Naive thymus-derived CD8-positive, alpha-beta T cell (primary cell): ENCODE measurements at regions not wholly inside any gene's neighbourhood (a gene's known extent, or its start where the extent isn't known, plus 50 kb on each side); places are given as distances from the start of the nearest gene placed in this dataset.
"Not testable (repeated sequence)": the region's sequence is repeated elsewhere in the genome, so short reads cannot be mapped to it uniquely, and the experiment has no call there.

ENCODE experiments used
- ATAC-seq, 2 donors: fragments of 150-1000 bp; cut with Tn5 transposase in 1 of 2; sonication (Bioruptor Pico), chemical (Tn5 transposase) in 1 of 2; 1 replicate in 1 of 2; 2 replicates in 1 of 2; pipeline ENCODE4 v1.10.0; 2021; ENCODE audit warnings: mild to moderate bottlenecking in 2 of 2, moderate library complexity in 2 of 2
- POLR2A ChIA-PET: fragments of 350-600 bp; sonication (Branson Sonifier 250); formaldehyde crosslinking; loops from one replicate; lab custom pipeline; 2021; ENCODE audit warnings: antibody characterized with exemption; lab: Charles Lee
- DNase-seq, 10 donors: peaks; one replicate each; pipeline versions ENCODE4 v3.0.0 to v3.0.0-alpha.2; 2020 to 2022
- H3K27ac Mint-ChIP-seq, 10 donors: one replicate each; pipeline ENCODE4 v1.8.0; 2020 to 2022; ENCODE audit warnings: mild to moderate bottlenecking in 10 of 10, mixed read lengths in 10 of 10, moderate library complexity in 4 of 10, inconsistent platforms in 1 of 10
- H3K27me3 Mint-ChIP-seq, 5 donors: one replicate each; pipeline ENCODE4 v1.8.0; 2021 to 2022; ENCODE audit warnings: mixed read lengths in 5 of 5
- H3K36me3 Mint-ChIP-seq, 3 donors: one replicate each; pipeline ENCODE4 v1.8.0; 2020 to 2022; ENCODE audit warnings: mixed read lengths in 3 of 3, mild to moderate bottlenecking in 2 of 3, inconsistent platforms in 1 of 3
- H3K4me1 Mint-ChIP-seq, 4 donors: one replicate each; pipeline ENCODE4 v1.8.0; 2021 to 2022; ENCODE audit warnings: mixed read lengths in 4 of 4
- H3K4me3 Mint-ChIP-seq, 10 donors: one replicate each; pipeline ENCODE4 v1.8.0; 2020 to 2022; ENCODE audit warnings: mild to moderate bottlenecking in 10 of 10, mixed read lengths in 10 of 10, moderate library complexity in 6 of 10, inconsistent platforms in 1 of 10
- H3K9me3 Mint-ChIP-seq, 9 donors: one replicate each; pipeline ENCODE4 v1.8.0; 2020 to 2022; ENCODE audit warnings: mixed read lengths in 9 of 9, mild to moderate bottlenecking in 3 of 9, inconsistent platforms in 1 of 9, moderate library complexity in 1 of 9

- H3K27ac Mint-ChIP-seq, ATAC-seq, POLR2A ChIA-PET, H3K36me3 Mint-ChIP-seq, H3K9me3 Mint-ChIP-seq, H3K4me1 Mint-ChIP-seq, DNase-seq, H3K4me3 Mint-ChIP-seq, H3K27me3 Mint-ChIP-seq: not testable (repeated sequence)
Observed at GRCh38 chr6:163732014-163732351, 317.5 kb downstream of the QKI start.

- no peaks in the 10 kb centered on the region for H3K9me3 Mint-ChIP-seq
- POLR2A ChIA-PET: no interaction called here
Observed at GRCh38 chr6:163731215-163732013, 316.9 kb downstream of the QKI start.

DNA sequence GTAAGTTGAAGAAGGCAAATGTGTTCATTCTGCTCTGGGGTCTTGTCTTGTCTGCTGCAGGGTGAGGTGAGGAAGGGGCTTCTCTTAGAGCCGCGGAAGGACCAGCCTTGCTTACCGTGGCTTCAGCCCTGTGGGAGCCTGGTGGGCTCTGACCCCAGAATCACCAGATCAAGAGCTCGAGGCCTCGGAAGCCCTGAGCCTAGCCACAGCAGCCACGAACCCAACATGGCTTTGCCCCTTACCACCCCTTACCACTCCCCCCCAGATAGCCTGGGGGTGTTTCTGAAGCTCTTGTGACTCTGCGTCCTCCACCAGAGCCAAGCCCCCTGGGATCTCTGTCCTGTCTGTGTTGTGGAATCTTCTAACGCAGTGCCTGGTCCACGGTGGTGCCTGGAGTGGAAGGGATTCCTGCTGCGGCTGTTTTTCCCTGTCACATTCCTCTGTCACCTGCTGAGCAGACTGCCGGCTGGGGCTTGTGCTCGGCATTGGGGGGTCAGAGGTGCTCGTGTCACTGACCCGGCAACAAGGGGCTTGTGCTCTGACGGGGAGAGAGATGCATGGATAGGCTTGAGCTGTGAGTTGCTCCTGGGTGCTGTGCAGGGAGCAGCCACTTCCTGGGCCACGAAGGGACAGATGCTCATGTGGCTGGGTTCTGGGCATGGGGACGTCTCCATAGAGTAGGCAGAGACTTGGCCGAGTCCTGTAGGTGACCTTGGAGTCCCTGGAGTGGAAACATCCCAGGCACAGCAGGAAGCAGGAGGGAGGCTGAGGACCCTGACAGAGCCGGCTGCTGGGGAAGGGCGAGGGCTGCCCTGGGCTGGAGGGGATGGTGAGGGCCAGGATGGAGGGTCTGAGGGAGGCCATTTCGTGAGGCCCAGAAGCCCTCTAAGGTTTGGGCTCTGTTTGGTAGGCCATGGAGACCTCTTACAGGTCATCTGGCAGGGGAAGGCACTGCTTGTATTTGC, 316.0 kb downstream of the QKI start:
- Mint-ChIP-seq H3K9me3 (no peaks in the 10 kb centered on the region), H3K4me3 (no peak overlapping the region), H3K4me1 (peaks cover 0 to 13% (median under 1%) of the 10 kb centered on the region in 4 donors), H3K27ac (no peak overlapping the region), H3K36me3 (no peaks in the 10 kb centered on the region), H3K27me3 (peaks cover 0 to 3% (median 0%) of the 10 kb centered on the region in 5 donors)
- ATAC-seq (no peak), DNase-seq (peak in 1 of 10 donors; percentile 30)
- POLR2A ChIA-PET: no interaction called here

More at GRCh38 chr6:163731215-163732013, 316.9 kb downstream of the QKI start:
- peaks cover 0 to 3% (median 0%) of the 10 kb centered on the region in 5 donors for H3K27me3 Mint-ChIP-seq
- ATAC-seq: no peak
- no peaks in the 10 kb centered on the region for H3K36me3 Mint-ChIP-seq
- H3K27ac Mint-ChIP-seq: no peak overlapping the region
- peak in 1 of 10 donors; percentile 49 for DNase-seq
- peaks cover 0 to 10% (median under 1%) of the 10 kb centered on the region in 4 donors for H3K4me1 Mint-ChIP-seq
- H3K4me3 Mint-ChIP-seq: no peak overlapping the region

DNA sequence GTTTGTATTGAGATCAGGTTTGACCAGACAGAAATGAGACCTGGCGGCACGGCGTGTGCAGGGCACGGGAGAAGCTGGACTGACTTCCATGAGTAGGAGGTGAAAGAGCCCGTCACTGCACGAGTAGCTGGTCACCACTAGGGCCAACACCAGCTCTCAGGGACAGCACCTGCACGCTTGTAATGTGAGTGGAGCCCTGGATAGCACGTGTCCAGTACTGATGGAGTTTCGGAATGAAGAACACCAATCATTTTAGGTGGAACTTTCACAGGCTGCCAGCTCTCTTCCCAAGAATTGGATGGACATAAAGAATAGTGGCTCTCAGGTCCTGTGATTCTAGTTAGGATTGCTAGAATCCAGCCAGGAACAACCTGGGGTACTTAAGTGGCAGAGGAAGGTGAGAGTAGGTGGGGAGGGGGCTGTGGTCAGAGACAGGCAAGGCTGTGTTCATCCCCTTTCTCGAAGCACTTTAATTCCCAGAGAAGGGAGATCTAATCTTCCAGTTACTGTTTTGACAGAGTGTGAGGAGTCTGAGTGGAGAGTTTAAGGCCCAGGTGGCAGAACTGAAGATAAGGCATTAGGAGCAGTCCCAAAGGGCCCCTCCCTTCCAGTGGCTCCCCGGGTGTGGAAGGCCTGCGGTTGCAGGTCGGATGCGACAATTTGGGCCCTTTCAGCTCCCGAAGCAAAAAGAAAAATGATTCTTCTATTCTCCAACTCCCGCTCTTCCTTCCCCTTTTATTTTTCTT, 314.8 kb downstream of the QKI start:
- no peak for ATAC-seq
- peak in 1 of 10 donors; percentile 32 for DNase-seq
- Mint-ChIP-seq H3K27me3 (peaks cover 0 to 3% (median 0%) of the 10 kb centered on the region in 5 donors), H3K27ac (peak overlapping the region in 1 of 10 donors; percentile 74), H3K4me3 (no peak overlapping the region), H3K4me1 (peaks cover 0 to 15% (median under 1%) of the 10 kb centered on the region in 4 donors), H3K36me3 (no peaks in the 10 kb centered on the region), H3K9me3 (no peaks in the 10 kb centered on the region)
- POLR2A ChIA-PET: no interaction called here

GRCh38 chr6:163728442-163729126, 314.1 kb downstream of the QKI start:
- peak in 1 of 10 donors; percentile 38 for DNase-seq
- H3K4me1 Mint-ChIP-seq: peaks cover 0 to 17% (median under 1%) of the 10 kb centered on the region in 4 donors
- no peak overlapping the region for H3K27ac Mint-ChIP-seq
- no peak for ATAC-seq
- no peaks in the 10 kb centered on the region for H3K36me3 Mint-ChIP-seq
- H3K9me3 Mint-ChIP-seq: no peaks in the 10 kb centered on the region
- POLR2A ChIA-PET: no interaction called here
- no peak overlapping the region for H3K4me3 Mint-ChIP-seq
- H3K27me3 Mint-ChIP-seq: peaks cover 0 to 3% (median 0%) of the 10 kb centered on the region in 5 donors

- H3K27ac Mint-ChIP-seq: no peak overlapping the region
- peaks cover 0 to 3% (median 0%) of the 10 kb centered on the region in 5 donors for H3K27me3 Mint-ChIP-seq
- DNase-seq (no peak), ATAC-seq (no peak)
- H3K36me3 Mint-ChIP-seq: no peaks in the 10 kb centered on the region
- POLR2A ChIA-PET: no interaction called here
- H3K9me3 Mint-ChIP-seq: no peaks in the 10 kb centered on the region
- H3K4me3 Mint-ChIP-seq: no peak overlapping the region
- peaks cover 0 to 10% (median under 1%) of the 10 kb centered on the region in 4 donors for H3K4me1 Mint-ChIP-seq
Observed at GRCh38 chr6:163726037-163726695, 311.6 kb downstream of the QKI start.

- no peaks in the 10 kb centered on the region for H3K36me3 Mint-ChIP-seq
- H3K4me1 Mint-ChIP-seq: peaks cover 0 to 10% (median under 1%) of the 10 kb centered on the region in 4 donors
- H3K9me3 Mint-ChIP-seq: no peaks in the 10 kb centered on the region
- no peak for ATAC-seq
- no peak overlapping the region for H3K4me3 Mint-ChIP-seq
- DNase-seq: peak in 1 of 10 donors; percentile 8
- H3K27me3 Mint-ChIP-seq: peaks cover 0 to 3% (median 0%) of the 10 kb centered on the region in 5 donors
- no peak overlapping the region for H3K27ac Mint-ChIP-seq
- POLR2A ChIA-PET: no interaction called here
Observed at GRCh38 chr6:163725008-163725941, 310.8 kb downstream of the QKI start.

GRCh38 chr6:163724196-163724595, 309.7 kb downstream of the QKI start:
- H3K36me3 Mint-ChIP-seq: no peaks in the 10 kb centered on the region
- H3K4me3 Mint-ChIP-seq: no peak overlapping the region
- POLR2A ChIA-PET: no interaction called here
- H3K9me3 Mint-ChIP-seq: no peaks in the 10 kb centered on the region
- no peak for ATAC-seq
- no peaks in the 10 kb centered on the region for H3K27me3 Mint-ChIP-seq
- no peak overlapping the region for H3K27ac Mint-ChIP-seq
- DNase-seq: no peak
- H3K4me1 Mint-ChIP-seq: peaks cover 0 to 10% (median 0%) of the 10 kb centered on the region in 4 donors

DNA sequence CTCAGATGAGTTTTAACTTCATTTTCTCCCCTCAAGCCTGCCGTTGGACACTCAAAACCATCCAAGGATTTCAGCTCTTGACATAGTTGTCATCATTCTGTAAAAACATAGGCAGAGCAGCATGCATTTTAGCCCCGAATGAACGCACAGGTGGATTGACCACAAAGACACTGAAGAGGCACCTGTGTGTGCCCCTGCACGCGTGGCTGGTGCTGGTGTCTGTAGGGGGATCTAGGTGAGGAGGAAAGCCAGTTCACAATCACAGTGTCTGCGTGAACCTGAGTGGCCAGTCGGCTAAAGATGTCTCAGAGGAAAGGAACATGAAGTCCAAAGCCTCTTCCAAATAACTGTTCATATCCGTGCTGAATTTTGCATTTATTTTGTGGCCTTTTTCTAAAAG, 309.2 kb downstream of the QKI start:
- Mint-ChIP-seq H3K4me3 (no peak overlapping the region), H3K4me1 (peaks cover 0 to 13% (median 0%) of the 10 kb centered on the region in 4 donors), H3K27me3 (no peaks in the 10 kb centered on the region), H3K9me3 (no peaks in the 10 kb centered on the region), H3K36me3 (no peaks in the 10 kb centered on the region), H3K27ac (no peak overlapping the region)
- ATAC-seq: no peak
- POLR2A ChIA-PET: no interaction called here
- no peak for DNase-seq

GRCh38 chr6:163721922-163722692, 307.6 kb downstream of the QKI start:
- Mint-ChIP-seq H3K4me1 (peaks cover 0 to 28% (median under 1%) of the 10 kb centered on the region in 4 donors), H3K27ac (no peak overlapping the region), H3K4me3 (no peak overlapping the region), H3K36me3 (no peaks in the 10 kb centered on the region), H3K9me3 (no peaks in the 10 kb centered on the region), H3K27me3 (peaks cover 0 to 8% (median under 1%) of the 10 kb centered on the region in 5 donors)
- ATAC-seq (no peak), DNase-seq (no peak)
- POLR2A ChIA-PET: no interaction called here
